ENCODE measurements at regions not wholly inside any gene's neighbourhood (a gene's known extent, or its start where the extent isn't known, plus 50 kb on each side); places are given as distances from the start of the nearest gene placed in this dataset.

DNA sequence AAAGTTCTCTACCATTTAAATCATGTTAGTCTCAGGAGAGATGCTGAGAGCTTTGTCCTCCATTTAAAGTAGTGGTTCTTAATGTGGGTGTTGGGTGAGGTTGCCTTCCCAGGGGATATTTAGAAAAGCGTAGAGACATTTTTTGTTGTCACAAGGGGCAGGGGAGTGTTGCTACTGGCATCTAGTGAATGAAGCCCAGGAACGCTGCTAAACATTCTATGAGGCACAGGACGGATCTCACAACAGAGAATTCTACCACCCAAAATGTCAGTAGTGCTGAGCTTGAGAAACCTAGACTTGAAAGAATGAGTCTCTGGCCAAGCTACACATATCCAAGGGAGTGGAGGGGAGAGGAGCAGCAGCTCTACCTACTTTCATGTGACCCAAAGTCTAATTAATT lies 60.7 kb upstream of the CTNNB1 start:
- Histone ChIP-seq H4K20me1 (ENCODE audit: control insufficient read depth, extremely low read depth, insufficient read depth, low read length) (no peaks in the 10 kb centered on the region), H3K27me3 (ENCODE audit: control insufficient read depth, insufficient read depth, low read length) (no peaks in the 10 kb centered on the region), H3K79me2 (ENCODE audit: control insufficient read depth, insufficient read depth, low read length) (no peaks in the 10 kb centered on the region), H3K27ac (ENCODE audit: insufficient read depth, low read length) (no peak overlapping the region), H3K36me3 (ENCODE audit: control insufficient read depth, insufficient read depth, low read length) (no peaks in the 10 kb centered on the region), H3K4me2 (ENCODE audit: extremely low read depth, insufficient read depth, low read length) (no peak overlapping the region), H2AFZ (ENCODE audit: low read length) (no peak overlapping the region), H3K9ac (ENCODE audit: insufficient read depth, low read length) (no peak overlapping the region), H3K4me1 (ENCODE audit: control insufficient read depth, extremely low read depth, insufficient read depth, low read length) (no peaks in the 10 kb centered on the region), H3K9me3 (ENCODE audit: control insufficient read depth, insufficient read depth, low read depth, low read length) (no peaks in the 10 kb centered on the region), H3K4me3 (replicated peaks in 1 of 4; ENCODE audit: control extremely low read depth in 1 of 4, insufficient read depth in 1 of 4, low read depth in 3 of 4, low read length in 4 of 4) (no peak overlapping the region)
- no peak for DNase-seq (ENCODE audit: low read depth in 2 of 2)
- no peak for TF ChIP-seq EZH2 (IDR thresholded peaks at IDR 0.05; ENCODE audit: low read length, missing control alignments)
- TF ChIP-seq, protein P1, sequence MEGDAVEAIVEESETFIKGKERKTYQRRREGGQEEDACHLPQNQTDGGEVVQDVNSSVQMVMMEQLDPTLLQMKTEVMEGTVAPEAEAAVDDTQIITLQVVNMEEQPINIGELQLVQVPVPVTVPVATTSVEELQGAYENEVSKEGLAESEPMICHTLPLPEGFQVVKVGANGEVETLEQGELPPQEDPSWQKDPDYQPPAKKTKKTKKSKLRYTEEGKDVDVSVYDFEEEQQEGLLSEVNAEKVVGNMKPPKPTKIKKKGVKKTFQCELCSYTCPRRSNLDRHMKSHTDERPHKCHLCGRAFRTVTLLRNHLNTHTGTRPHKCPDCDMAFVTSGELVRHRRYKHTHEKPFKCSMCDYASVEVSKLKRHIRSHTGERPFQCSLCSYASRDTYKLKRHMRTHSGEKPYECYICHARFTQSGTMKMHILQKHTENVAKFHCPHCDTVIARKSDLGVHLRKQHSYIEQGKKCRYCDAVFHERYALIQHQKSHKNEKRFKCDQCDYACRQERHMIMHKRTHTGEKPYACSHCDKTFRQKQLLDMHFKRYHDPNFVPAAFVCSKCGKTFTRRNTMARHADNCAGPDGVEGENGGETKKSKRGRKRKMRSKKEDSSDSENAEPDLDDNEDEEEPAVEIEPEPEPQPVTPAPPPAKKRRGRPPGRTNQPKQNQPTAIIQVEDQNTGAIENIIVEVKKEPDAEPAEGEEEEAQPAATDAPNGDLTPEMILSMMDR (conservative IDR thresholded peaks at IDR 0.05 in 1 of 2, IDR thresholded peaks at IDR 0.05 in 1 of 2; ENCODE audit: low read depth in 1 of 2, low read length in 2 of 2), result no peak

GRCh38 chr3:41140242-41140641 lies 59.1 kb upstream of the CTNNB1 start:
- TF ChIP-seq, protein P1 (conservative IDR thresholded peaks at IDR 0.05 in 1 of 2, IDR thresholded peaks at IDR 0.05 in 1 of 2; ENCODE audit: low read depth in 1 of 2, low read length in 2 of 2), result no peak
- no peak for TF ChIP-seq EZH2 (IDR thresholded peaks at IDR 0.05; ENCODE audit: low read length, missing control alignments)

DNA sequence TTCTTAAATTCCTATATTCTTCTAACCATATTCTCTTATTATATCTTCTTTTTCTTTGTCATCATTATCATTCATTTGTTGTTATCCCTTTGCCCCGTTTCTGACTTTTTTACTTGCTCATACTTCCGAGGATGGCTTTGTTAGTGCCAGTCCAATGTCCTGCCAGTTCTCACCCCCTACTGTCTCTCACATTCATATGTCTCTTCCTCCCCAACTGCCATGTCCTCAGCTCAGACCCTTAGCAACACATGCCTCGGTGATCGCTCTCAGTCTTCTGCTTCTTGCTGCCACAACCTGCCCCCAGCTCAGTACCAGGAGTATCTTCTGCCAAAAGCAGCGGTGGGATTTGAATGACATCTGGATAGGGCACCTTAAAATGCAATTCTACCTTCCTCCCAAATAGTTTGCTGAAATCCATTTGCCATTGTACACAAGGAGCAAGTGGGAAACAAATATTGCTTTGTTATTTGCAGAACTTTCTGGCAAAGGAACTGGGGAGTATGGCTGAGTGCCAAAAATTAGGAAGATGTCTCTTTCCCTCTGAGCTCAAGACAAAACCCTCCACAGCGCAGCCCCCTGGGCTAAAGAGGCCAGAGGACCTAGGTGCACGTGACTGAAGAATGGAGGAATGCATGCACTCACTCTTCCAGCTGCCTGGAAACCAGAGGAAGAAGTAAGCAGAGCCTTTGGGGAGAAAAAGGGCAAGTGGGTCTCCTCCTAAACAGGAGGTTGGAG lies 57.7 kb upstream of the CTNNB1 start:
- Histone ChIP-seq H3K27me3 (ENCODE audit: control insufficient read depth, insufficient read depth, low read length) (no peaks in the 10 kb centered on the region), H3K27ac (ENCODE audit: insufficient read depth, low read length) (no peak overlapping the region), H3K4me3 (replicated peaks in 1 of 4; ENCODE audit: control extremely low read depth in 1 of 4, insufficient read depth in 1 of 4, low read depth in 3 of 4, low read length in 4 of 4) (no peak overlapping the region), H3K4me1 (ENCODE audit: control insufficient read depth, extremely low read depth, insufficient read depth, low read length) (no peaks in the 10 kb centered on the region), H3K4me2 (ENCODE audit: extremely low read depth, insufficient read depth, low read length) (no peak overlapping the region), H3K79me2 (ENCODE audit: control insufficient read depth, insufficient read depth, low read length) (no peaks in the 10 kb centered on the region), H3K36me3 (ENCODE audit: control insufficient read depth, insufficient read depth, low read length) (no peaks in the 10 kb centered on the region), H3K9me3 (ENCODE audit: control insufficient read depth, insufficient read depth, low read depth, low read length) (no peaks in the 10 kb centered on the region), H4K20me1 (ENCODE audit: control insufficient read depth, extremely low read depth, insufficient read depth, low read length) (no peaks in the 10 kb centered on the region), H3K9ac (ENCODE audit: insufficient read depth, low read length) (no peak overlapping the region), H2AFZ (ENCODE audit: low read length) (no peak overlapping the region)
- DNase-seq (ENCODE audit: low read depth in 2 of 2), result no peak
- no peak for TF ChIP-seq EZH2 (IDR thresholded peaks at IDR 0.05; ENCODE audit: low read length, missing control alignments)
- TF ChIP-seq, protein P1 (conservative IDR thresholded peaks at IDR 0.05 in 1 of 2, IDR thresholded peaks at IDR 0.05 in 1 of 2; ENCODE audit: low read depth in 1 of 2, low read length in 2 of 2), result no peak

More at GRCh38 chr3:41140242-41140641, 59.1 kb upstream of the CTNNB1 start:
- H3K27me3 ChIP-seq (ENCODE audit: control insufficient read depth, insufficient read depth, low read length), result no peaks in the 10 kb centered on the region
- no peaks in the 10 kb centered on the region for H3K9me3 ChIP-seq (ENCODE audit: control insufficient read depth, insufficient read depth, low read depth, low read length)
- no peak overlapping the region for H2AFZ ChIP-seq (ENCODE audit: low read length)
- H3K4me2 ChIP-seq (ENCODE audit: extremely low read depth, insufficient read depth, low read length), result no peak overlapping the region
- no peaks in the 10 kb centered on the region for H3K36me3 ChIP-seq (ENCODE audit: control insufficient read depth, insufficient read depth, low read length)
- H3K4me3 ChIP-seq (replicated peaks in 1 of 4; ENCODE audit: control extremely low read depth in 1 of 4, insufficient read depth in 1 of 4, low read depth in 3 of 4, low read length in 4 of 4), result no peak overlapping the region
- no peaks in the 10 kb centered on the region for H4K20me1 ChIP-seq (ENCODE audit: control insufficient read depth, extremely low read depth, insufficient read depth, low read length)
- H3K27ac ChIP-seq (ENCODE audit: insufficient read depth, low read length), result no peak overlapping the region
- H3K9ac ChIP-seq (ENCODE audit: insufficient read depth, low read length), result no peak overlapping the region
- no peak for DNase-seq (ENCODE audit: low read depth in 2 of 2)
- H3K4me1 ChIP-seq (ENCODE audit: control insufficient read depth, extremely low read depth, insufficient read depth, low read length), result no peaks in the 10 kb centered on the region
- H3K79me2 ChIP-seq (ENCODE audit: control insufficient read depth, insufficient read depth, low read length), result no peaks in the 10 kb centered on the region

All from fibroblast of lung (primary cell).